ENCODE measurements at regions not wholly inside any gene's neighbourhood (a gene's known extent, or its start where the extent isn't known, plus 50 kb on each side); places are given as distances from the start of the nearest gene placed in this dataset.

GRCh38 chr7:42491106-42491505 lies 254.1 kb upstream of the GLI3 start:
- intact Hi-C loops (cut with DNase I): no loop called here
- H3K27ac ChIP-seq: no peak overlapping the region

GRCh38 chr7:42489299-42489698 lies 252.3 kb upstream of the GLI3 start:
- TF ChIP-seq CTCF (IDR thresholded peaks at IDR 0.05): no peak
- no peak for TF ChIP-seq POLR2A (IDR thresholded peaks at IDR 0.05)
- Histone ChIP-seq H3K36me3 (replicated peaks in 1 of 2; ENCODE audit: insufficient read depth in 1 of 2, low read depth in 2 of 2) (no peaks in the 10 kb centered on the region), H3K4me1 (peaks cover 10% of the 10 kb centered on the region), H3K27me3 (no peaks in the 10 kb centered on the region), H3K9me3 (no peaks in the 10 kb centered on the region), H3K27ac (no peak overlapping the region), H3K4me3 (no peak overlapping the region)
- intact Hi-C loops (cut with DNase I): no loop called here
- DNase-seq (no peak), ATAC-seq (no peak)

More at GRCh38 chr7:42491106-42491505, 254.1 kb upstream of the GLI3 start:
- 35 to 53% methylated on average over 1 to 3 of the region's 3 CpGs for WGBS, 2 donors
- Histone ChIP-seq H3K4me3 (no peak overlapping the region), H3K9me3 (no peaks in the 10 kb centered on the region), H3K27me3 (no peaks in the 10 kb centered on the region), H3K4me1 (peaks cover 10% of the 10 kb centered on the region), H3K36me3 (replicated peaks in 1 of 2; ENCODE audit: insufficient read depth in 1 of 2, low read depth in 2 of 2) (no peaks in the 10 kb centered on the region)
- TF ChIP-seq POLR2A (IDR thresholded peaks at IDR 0.05) (no peak), CTCF (IDR thresholded peaks at IDR 0.05) (no peak)
- ATAC-seq (no peak), DNase-seq (no peak)

- no peaks in the 10 kb centered on the region for H3K4me1 ChIP-seq
- H3K36me3 ChIP-seq (replicated peaks in 1 of 2; ENCODE audit: insufficient read depth in 1 of 2, low read depth in 2 of 2): no peaks in the 10 kb centered on the region
- DNase-seq (no peak), ATAC-seq (peak; percentile 50)
- no peak overlapping the region for H3K27ac ChIP-seq
- TF ChIP-seq POLR2A (IDR thresholded peaks at IDR 0.05): no peak
- TF ChIP-seq CTCF (IDR thresholded peaks at IDR 0.05): no peak
- intact Hi-C loops (cut with DNase I): no loop called here
- no peaks in the 10 kb centered on the region for H3K9me3 ChIP-seq
- no peak overlapping the region for H3K4me3 ChIP-seq
- no peaks in the 10 kb centered on the region for H3K27me3 ChIP-seq
Observed at GRCh38 chr7:42485301-42485766, 248.3 kb upstream of the GLI3 start.

- no peak for TF ChIP-seq POLR2A (IDR thresholded peaks at IDR 0.05)
- no peak for TF ChIP-seq CTCF (IDR thresholded peaks at IDR 0.05)
- ATAC-seq: no peak
Observed at GRCh38 chr7:42483886-42484285, 246.9 kb upstream of the GLI3 start.

GRCh38 chr7:42479816-42480633 lies 243.0 kb upstream of the GLI3 start:
- Histone ChIP-seq H3K9me3 (no peaks in the 10 kb centered on the region), H3K4me1 (no peaks in the 10 kb centered on the region), H3K4me3 (no peak overlapping the region), H3K27me3 (no peaks in the 10 kb centered on the region), H3K27ac (no peak overlapping the region), H3K36me3 (replicated peaks in 1 of 2; ENCODE audit: insufficient read depth in 1 of 2, low read depth in 2 of 2) (no peaks in the 10 kb centered on the region)
- intact Hi-C loops (cut with DNase I): no loop called here
- ATAC-seq: peak; percentile 42
- TF ChIP-seq POLR2A (IDR thresholded peaks at IDR 0.05): no peak
- no peak for TF ChIP-seq CTCF (IDR thresholded peaks at IDR 0.05)
- WGBS, 2 donors: 37 to 43% methylated on average over 9 of the region's 9 CpGs
- DNase-seq: peak in 1 of 4 donors; percentile 9

More at GRCh38 chr7:42483886-42484285, 246.9 kb upstream of the GLI3 start:
- H3K9me3 ChIP-seq: no peaks in the 10 kb centered on the region
- intact Hi-C loops (cut with DNase I): no loop called here
- H3K4me3 ChIP-seq: no peak overlapping the region
- WGBS, 2 donors: 67 to 72% methylated on average over 4 of the region's 4 CpGs
- no peaks in the 10 kb centered on the region for H3K4me1 ChIP-seq
- no peaks in the 10 kb centered on the region for H3K27me3 ChIP-seq
- no peak for DNase-seq
- H3K36me3 ChIP-seq (replicated peaks in 1 of 2; ENCODE audit: insufficient read depth in 1 of 2, low read depth in 2 of 2): no peaks in the 10 kb centered on the region
- no peak overlapping the region for H3K27ac ChIP-seq

Data from body of pancreas (tissue), 4 donors.